ENCODE measurements at regions not wholly inside any gene's neighbourhood (a gene's known extent, or its start where the extent isn't known, plus 50 kb on each side); places are given as distances from the start of the nearest gene placed in this dataset.
"Not testable (repeated sequence)": the region's sequence is repeated elsewhere in the genome, so short reads cannot be mapped to it uniquely, and the experiment has no call there.

GRCh38 chr3:20288050-20288449 is 102.0 kb upstream of the SGO1 start:
- H3K4me3 ChIP-seq: no peak overlapping the region
- H3K27me3 ChIP-seq: no peaks in the 10 kb centered on the region
- H3K36me3 ChIP-seq: no peaks in the 10 kb centered on the region
- TF ChIP-seq POLR2A (IDR thresholded peaks at IDR 0.05) (no peak), POLR2AphosphoS5 (IDR thresholded peaks at IDR 0.05; ENCODE audit: insufficient read depth in 1 of 2, low read depth in 1 of 2) (no peak)
- TF ChIP-seq, protein P1, sequence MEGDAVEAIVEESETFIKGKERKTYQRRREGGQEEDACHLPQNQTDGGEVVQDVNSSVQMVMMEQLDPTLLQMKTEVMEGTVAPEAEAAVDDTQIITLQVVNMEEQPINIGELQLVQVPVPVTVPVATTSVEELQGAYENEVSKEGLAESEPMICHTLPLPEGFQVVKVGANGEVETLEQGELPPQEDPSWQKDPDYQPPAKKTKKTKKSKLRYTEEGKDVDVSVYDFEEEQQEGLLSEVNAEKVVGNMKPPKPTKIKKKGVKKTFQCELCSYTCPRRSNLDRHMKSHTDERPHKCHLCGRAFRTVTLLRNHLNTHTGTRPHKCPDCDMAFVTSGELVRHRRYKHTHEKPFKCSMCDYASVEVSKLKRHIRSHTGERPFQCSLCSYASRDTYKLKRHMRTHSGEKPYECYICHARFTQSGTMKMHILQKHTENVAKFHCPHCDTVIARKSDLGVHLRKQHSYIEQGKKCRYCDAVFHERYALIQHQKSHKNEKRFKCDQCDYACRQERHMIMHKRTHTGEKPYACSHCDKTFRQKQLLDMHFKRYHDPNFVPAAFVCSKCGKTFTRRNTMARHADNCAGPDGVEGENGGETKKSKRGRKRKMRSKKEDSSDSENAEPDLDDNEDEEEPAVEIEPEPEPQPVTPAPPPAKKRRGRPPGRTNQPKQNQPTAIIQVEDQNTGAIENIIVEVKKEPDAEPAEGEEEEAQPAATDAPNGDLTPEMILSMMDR (IDR thresholded peaks at IDR 0.05): no peak
- intact Hi-C loops (cut with DNase I): no loop called here
- DNase-seq (ENCODE audit: extremely low spot score in 2 of 2): no peak
- no peaks in the 10 kb centered on the region for H3K4me1 ChIP-seq
- no peaks in the 10 kb centered on the region for H3K9me3 ChIP-seq
- H3K27ac ChIP-seq: no peak overlapping the region

- Histone ChIP-seq H3K9me3 (no peaks in the 10 kb centered on the region), H3K36me3 (no peaks in the 10 kb centered on the region), H3K27ac (no peak overlapping the region), H3K4me1 (no peaks in the 10 kb centered on the region), H3K4me3 (no peak overlapping the region), H3K27me3 (no peaks in the 10 kb centered on the region)
- TF ChIP-seq, protein P1 (IDR thresholded peaks at IDR 0.05): no peak
- TF ChIP-seq POLR2A (IDR thresholded peaks at IDR 0.05) (no peak), POLR2AphosphoS5 (IDR thresholded peaks at IDR 0.05; ENCODE audit: insufficient read depth in 1 of 2, low read depth in 1 of 2) (no peak)
- intact Hi-C loops (cut with DNase I): no loop called here
- no peak for DNase-seq (ENCODE audit: extremely low spot score in 2 of 2)
Measured at GRCh38 chr3:20280257-20280656, 94.3 kb upstream of the SGO1 start.

GRCh38 chr3:20265977-20266376 is 80.0 kb upstream of the SGO1 start:
- DNase-seq (ENCODE audit: extremely low spot score in 2 of 2); H3K27me3 ChIP-seq; H3K27ac ChIP-seq; intact Hi-C loops (cut with DNase I); H3K4me3 ChIP-seq; H3K4me1 ChIP-seq; H3K36me3 ChIP-seq; H3K9me3 ChIP-seq: not testable (repeated sequence)

DNA sequence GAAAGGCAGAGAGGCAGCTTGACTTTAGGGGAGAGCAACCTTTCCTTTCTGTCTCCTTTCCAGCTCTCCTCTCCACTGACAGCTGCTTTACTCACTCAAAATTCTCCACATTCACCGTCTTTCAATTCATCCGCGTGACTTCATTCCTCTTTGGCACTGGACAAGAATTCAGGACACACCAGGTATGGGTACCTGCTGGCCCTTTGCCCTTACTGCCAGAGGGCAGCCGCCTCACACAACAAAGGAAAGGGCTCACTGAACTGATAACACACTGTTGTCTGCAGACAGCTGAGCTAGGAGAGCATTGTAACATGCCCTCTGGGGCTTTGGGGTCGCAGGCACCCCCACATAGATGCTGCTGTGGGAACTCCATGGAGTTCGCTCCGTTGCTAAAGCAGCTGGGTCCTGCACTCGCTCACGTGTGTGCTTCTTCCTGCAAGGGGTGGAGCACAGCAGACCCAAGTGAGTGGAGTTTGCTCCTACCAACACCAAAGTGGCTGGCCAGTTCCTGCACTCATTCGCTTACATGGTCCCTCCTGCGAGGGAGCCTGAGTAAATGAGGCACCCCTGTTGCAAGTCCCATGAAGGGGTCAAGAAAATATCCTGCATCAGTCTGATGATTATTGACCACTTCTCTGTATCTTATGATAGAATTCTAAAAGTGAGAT is 79.0 kb upstream of the SGO1 start:
- Histone ChIP-seq H3K27ac (no peak overlapping the region), H3K36me3 (no peaks in the 10 kb centered on the region), H3K4me1 (no peaks in the 10 kb centered on the region), H3K4me3 (no peak overlapping the region), H3K9me3 (no peaks in the 10 kb centered on the region), H3K27me3 (no peaks in the 10 kb centered on the region)
- intact Hi-C loops (cut with DNase I): no loop called here
- DNase-seq (ENCODE audit: extremely low spot score in 2 of 2): no peak
- TF ChIP-seq, protein P1 (IDR thresholded peaks at IDR 0.05): no peak
- TF ChIP-seq POLR2AphosphoS5 (IDR thresholded peaks at IDR 0.05; ENCODE audit: insufficient read depth in 1 of 2, low read depth in 1 of 2) (no peak), POLR2A (IDR thresholded peaks at IDR 0.05) (no peak)

DNA sequence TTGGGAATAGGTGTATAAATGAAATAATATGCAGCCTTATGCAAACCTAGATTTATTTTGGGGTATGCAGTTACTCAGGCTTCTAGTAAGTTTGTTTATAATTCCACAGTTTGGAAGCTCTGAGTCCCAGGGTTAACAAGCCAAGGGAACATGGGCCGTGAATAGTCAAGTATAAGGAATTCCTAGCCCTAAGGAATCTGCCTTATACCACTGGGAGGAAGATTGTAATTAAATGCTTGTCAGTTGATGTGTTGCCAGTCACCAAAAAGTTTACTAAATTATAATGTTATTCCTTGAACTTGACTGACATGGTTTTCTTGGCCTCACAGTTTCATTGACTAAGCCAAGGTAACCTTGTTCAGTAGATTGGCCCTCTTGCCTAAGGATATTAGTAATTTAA is 72.4 kb upstream of the SGO1 start:
- no peak for DNase-seq (ENCODE audit: extremely low spot score in 2 of 2)
- intact Hi-C loops (cut with DNase I): no loop called here
- Histone ChIP-seq H3K4me3 (no peak overlapping the region), H3K27ac (no peak overlapping the region), H3K27me3 (no peaks in the 10 kb centered on the region), H3K36me3 (no peaks in the 10 kb centered on the region), H3K9me3 (no peaks in the 10 kb centered on the region), H3K4me1 (no peaks in the 10 kb centered on the region)
- TF ChIP-seq POLR2AphosphoS5 (IDR thresholded peaks at IDR 0.05; ENCODE audit: insufficient read depth in 1 of 2, low read depth in 1 of 2): no peak
- TF ChIP-seq POLR2A (IDR thresholded peaks at IDR 0.05): no peak
- TF ChIP-seq, protein P1 (IDR thresholded peaks at IDR 0.05): no peak

Measured in vagina (tissue), 2 donors.